Gastroesophageal sphincter (tissue), 4 donors: ENCODE measurements at regions not wholly inside any gene's neighbourhood (a gene's known extent, or its start where the extent isn't known, plus 50 kb on each side); places are given as distances from the start of the nearest gene placed in this dataset.

Experiments
- ATAC-seq: fragments of 150-250 bp; one replicate; pipeline ENCODE4 v1.9.1; 2016; ENCODE audit warnings: mild to moderate bottlenecking, moderate library complexity
- H3K27ac ChIP-seq, 4 donors: fragments of 200-600 bp; sonication (generic) in 3 of 4; 1 replicate in 3 of 4; 2 replicates in 1 of 4; pipeline ENCODE4 v1.5.1; 2016 to 2019
- H3K27me3 ChIP-seq: fragments of 200-600 bp; sonication (generic); one replicate; pipeline ENCODE4 v1.5.1; 2019
- H3K36me3 ChIP-seq, 2 donors: fragments of 200-600 bp; sonication (generic); one replicate each; pipeline ENCODE4 v1.5.1; 2019; ENCODE audit warnings: control low read depth in 1 of 2
- H3K4me1 ChIP-seq, 3 donors: fragments of 200-600 bp; sonication (generic); 1 replicate in 2 of 3; 2 replicates in 1 of 3; pipeline ENCODE4 v1.5.1; 2016 to 2019; ENCODE audit warnings: control low read depth in 2 of 3
- H3K4me3 ChIP-seq, 2 donors: fragments of 200-600 bp; sonication (generic); one replicate each; pipeline ENCODE4 v1.5.1; 2019; ENCODE audit warnings: mild to moderate bottlenecking in 1 of 2, moderate library complexity in 1 of 2
- H3K9me3 ChIP-seq, 3 donors: fragments of 200-600 bp; sonication (generic); one replicate each; pipeline ENCODE4 v1.5.1; 2017 to 2019; ENCODE audit warnings: control low read depth in 2 of 3
- CTCF ChIP-seq, 4 experiments: fragments of 200-600 bp in 2 of 4; fragments of 450-650 bp in 2 of 4; sonication (generic) in 1 of 4; IDR thresholded peaks; one replicate each; pipeline ENCODE4 v1.5.1; 2017 to 2019; ENCODE audit warnings: antibody characterized with exemption in 4 of 4, mild to moderate bottlenecking in 2 of 4, moderate library complexity in 2 of 4
- EP300 ChIP-seq: sonication (generic); formaldehyde crosslinking; IDR thresholded peaks from one replicate; pipeline ENCODE4 v1.6.1; 2017; ENCODE audit warnings: antibody characterized with exemption, mild to moderate bottlenecking
- POLR2A ChIP-seq, 2 donors: fragments of 450-650 bp; IDR thresholded peaks; one replicate each; pipeline ENCODE4 v1.6.1; 2017; ENCODE audit warnings: antibody characterized with exemption in 2 of 2, mild to moderate bottlenecking in 2 of 2, moderate library complexity in 1 of 2
- POLR2AphosphoS5 ChIP-seq: sonication (generic); formaldehyde crosslinking; IDR thresholded peaks from one replicate; pipeline ENCODE4 v1.6.1; 2017; ENCODE audit warnings: antibody characterized with exemption
- WGBS, 2 donors: methylation state at CpG; one replicate each; pipeline ENCODE4 v1.1.5; 2018; ENCODE audit warnings: low coverage in 1 of 2; 5-methylcytosine and 5-hydroxymethylcytosine counted together

GRCh38 chr6:146913842-146914488 is 290.3 kb upstream of the STXBP5 start:
- H3K27ac ChIP-seq: peak overlapping the region; percentile 40 to 83 (median 76)
- peak; percentile 82 for ATAC-seq
- WGBS, 2 donors: 25 to 36% methylated on average over 9 to 15 of the region's 15 CpGs
- TF ChIP-seq EP300: no peak
- no peak for TF ChIP-seq POLR2A (IDR thresholded peaks at IDR 0.05)
- TF ChIP-seq POLR2AphosphoS5: peak; percentile 91
- no peak for TF ChIP-seq CTCF (IDR thresholded peaks at IDR 0.05)
- peak overlapping the region; percentile 6 to 26 for H3K4me3 ChIP-seq
- H3K4me1 ChIP-seq: peaks cover 0 to 28% (median 0%) of the 10 kb centered on the region in 3 donors
- no peaks in the 10 kb centered on the region for H3K36me3 ChIP-seq
- H3K9me3 ChIP-seq: no peaks in the 10 kb centered on the region
- H3K27me3 ChIP-seq: no peaks in the 10 kb centered on the region

GRCh38 chr6:146914489-146915483 is 289.4 kb upstream of the STXBP5 start:
- Histone ChIP-seq H3K4me1 (peaks cover 0 to 28% (median 0%) of the 10 kb centered on the region in 3 donors), H3K27me3 (no peaks in the 10 kb centered on the region), H3K9me3 (no peaks in the 10 kb centered on the region), H3K36me3 (no peaks in the 10 kb centered on the region), H3K4me3 (peak overlapping the region; percentile 6 to 26), H3K27ac (peak overlapping the region; percentile 40 to 83 (median 76))
- ATAC-seq: peak; percentile 67
- WGBS, 2 donors: 16 to 34% methylated on average over 8 of the region's 8 CpGs
- TF ChIP-seq POLR2AphosphoS5 (peak; percentile 84), POLR2A (IDR thresholded peaks at IDR 0.05) (no peak)

GRCh38 chr6:146915671-146916127 is 288.5 kb upstream of the STXBP5 start:
- no peaks in the 10 kb centered on the region for H3K36me3 ChIP-seq
- H3K27ac ChIP-seq: peak overlapping the region in 1 of 4 donors; percentile 83
- ATAC-seq: no peak
- H3K27me3 ChIP-seq: no peaks in the 10 kb centered on the region
- no peak for TF ChIP-seq CTCF (IDR thresholded peaks at IDR 0.05)
- no peak for TF ChIP-seq EP300
- no peak for TF ChIP-seq POLR2AphosphoS5
- H3K4me1 ChIP-seq: peaks cover 0 to 28% (median 0%) of the 10 kb centered on the region in 3 donors
- H3K4me3 ChIP-seq: no peak overlapping the region
- H3K9me3 ChIP-seq: no peaks in the 10 kb centered on the region

- H3K27ac ChIP-seq: no peak overlapping the region
- H3K9me3 ChIP-seq: no peaks in the 10 kb centered on the region
- peaks cover 0 to 28% (median 0%) of the 10 kb centered on the region in 3 donors for H3K4me1 ChIP-seq
- no peak overlapping the region for H3K4me3 ChIP-seq
- WGBS, 2 donors: 91 to 96% methylated on average over 3 of the region's 3 CpGs
- H3K36me3 ChIP-seq: no peaks in the 10 kb centered on the region
- no peak for ATAC-seq
- TF ChIP-seq EP300 (no peak), POLR2AphosphoS5 (no peak), POLR2A (IDR thresholded peaks at IDR 0.05) (no peak), CTCF (IDR thresholded peaks at IDR 0.05) (no peak)
- H3K27me3 ChIP-seq: no peaks in the 10 kb centered on the region
Observed at GRCh38 chr6:146916435-146917025, 287.7 kb upstream of the STXBP5 start.

- no peaks in the 10 kb centered on the region for H3K27me3 ChIP-seq
- 87 to 96% methylated on average over 5 of the region's 5 CpGs for WGBS, 2 donors
- no peaks in the 10 kb centered on the region for H3K36me3 ChIP-seq
- no peak overlapping the region for H3K4me3 ChIP-seq
- H3K27ac ChIP-seq: no peak overlapping the region
- peaks cover 0 to 28% (median 0%) of the 10 kb centered on the region in 3 donors for H3K4me1 ChIP-seq
- no peaks in the 10 kb centered on the region for H3K9me3 ChIP-seq
- no peak for ATAC-seq
- no peak for TF ChIP-seq POLR2A (IDR thresholded peaks at IDR 0.05)
- no peak for TF ChIP-seq POLR2AphosphoS5
- TF ChIP-seq CTCF (IDR thresholded peaks at IDR 0.05): no peak
- no peak for TF ChIP-seq EP300
Observed at GRCh38 chr6:146917182-146917581, 287.0 kb upstream of the STXBP5 start.
